ENCODE measurements at regions not wholly inside any gene's neighbourhood (a gene's known extent, or its start where the extent isn't known, plus 50 kb on each side); places are given as distances from the start of the nearest gene placed in this dataset.

GRCh38 chr3:16109929-16110328 is 64.6 kb upstream of the GALNT15 start:
- Histone ChIP-seq H3K4me1 (ENCODE audit: control insufficient read depth, insufficient read depth, low read length) (no peaks in the 10 kb centered on the region), H3K36me3 (ENCODE audit: control insufficient read depth, insufficient read depth, low read length) (no peaks in the 10 kb centered on the region), H3K27me3 (ENCODE audit: control insufficient read depth, insufficient read depth, low read length) (no peaks in the 10 kb centered on the region), H3K9me3 (ENCODE audit: control insufficient read depth, insufficient read depth, low read length) (no peaks in the 10 kb centered on the region), H3K4me3 (ENCODE audit: low read depth, low read length) (no peak overlapping the region), H3K9ac (ENCODE audit: low read depth, low read length) (no peak overlapping the region)

GRCh38 chr3:16112910-16113504 is 61.5 kb upstream of the GALNT15 start:
- H3K36me3 ChIP-seq (ENCODE audit: control insufficient read depth, insufficient read depth, low read length): no peaks in the 10 kb centered on the region
- H3K4me3 ChIP-seq (ENCODE audit: low read depth, low read length): no peak overlapping the region
- H3K9ac ChIP-seq (ENCODE audit: low read depth, low read length): no peak overlapping the region
- H3K4me1 ChIP-seq (ENCODE audit: control insufficient read depth, insufficient read depth, low read length): no peaks in the 10 kb centered on the region
- H3K27me3 ChIP-seq (ENCODE audit: control insufficient read depth, insufficient read depth, low read length): no peaks in the 10 kb centered on the region
- H3K9me3 ChIP-seq (ENCODE audit: control insufficient read depth, insufficient read depth, low read length): no peaks in the 10 kb centered on the region

GRCh38 chr3:16113704-16114103 is 60.8 kb upstream of the GALNT15 start:
- Histone ChIP-seq H3K9ac (ENCODE audit: low read depth, low read length) (no peak overlapping the region), H3K27me3 (ENCODE audit: control insufficient read depth, insufficient read depth, low read length) (no peaks in the 10 kb centered on the region), H3K4me1 (ENCODE audit: control insufficient read depth, insufficient read depth, low read length) (no peaks in the 10 kb centered on the region), H3K9me3 (ENCODE audit: control insufficient read depth, insufficient read depth, low read length) (no peaks in the 10 kb centered on the region), H3K36me3 (ENCODE audit: control insufficient read depth, insufficient read depth, low read length) (no peaks in the 10 kb centered on the region), H3K4me3 (ENCODE audit: low read depth, low read length) (no peak overlapping the region)

GRCh38 chr3:16114429-16114828 is 60.1 kb upstream of the GALNT15 start:
- H3K4me1 ChIP-seq (ENCODE audit: control insufficient read depth, insufficient read depth, low read length): no peaks in the 10 kb centered on the region
- no peaks in the 10 kb centered on the region for H3K9me3 ChIP-seq (ENCODE audit: control insufficient read depth, insufficient read depth, low read length)
- H3K9ac ChIP-seq (ENCODE audit: low read depth, low read length): no peak overlapping the region
- no peaks in the 10 kb centered on the region for H3K36me3 ChIP-seq (ENCODE audit: control insufficient read depth, insufficient read depth, low read length)
- H3K4me3 ChIP-seq (ENCODE audit: low read depth, low read length): no peak overlapping the region
- no peaks in the 10 kb centered on the region for H3K27me3 ChIP-seq (ENCODE audit: control insufficient read depth, insufficient read depth, low read length)

GRCh38 chr3:16114930-16115329 is 59.5 kb upstream of the GALNT15 start:
- Histone ChIP-seq H3K9me3 (ENCODE audit: control insufficient read depth, insufficient read depth, low read length) (no peaks in the 10 kb centered on the region), H3K27me3 (ENCODE audit: control insufficient read depth, insufficient read depth, low read length) (no peaks in the 10 kb centered on the region), H3K4me1 (ENCODE audit: control insufficient read depth, insufficient read depth, low read length) (no peaks in the 10 kb centered on the region), H3K36me3 (ENCODE audit: control insufficient read depth, insufficient read depth, low read length) (no peaks in the 10 kb centered on the region), H3K4me3 (ENCODE audit: low read depth, low read length) (no peak overlapping the region), H3K9ac (ENCODE audit: low read depth, low read length) (no peak overlapping the region)

- no peaks in the 10 kb centered on the region for H3K27me3 ChIP-seq (ENCODE audit: control insufficient read depth, insufficient read depth, low read length)
- no peak overlapping the region for H3K4me3 ChIP-seq (ENCODE audit: low read depth, low read length)
- H3K9me3 ChIP-seq (ENCODE audit: control insufficient read depth, insufficient read depth, low read length): no peaks in the 10 kb centered on the region
- H3K36me3 ChIP-seq (ENCODE audit: control insufficient read depth, insufficient read depth, low read length): no peaks in the 10 kb centered on the region
- H3K4me1 ChIP-seq (ENCODE audit: control insufficient read depth, insufficient read depth, low read length): no peaks in the 10 kb centered on the region
- no peak overlapping the region for H3K9ac ChIP-seq (ENCODE audit: low read depth, low read length)
Observed at GRCh38 chr3:16118396-16118795, 56.1 kb upstream of the GALNT15 start.

- Histone ChIP-seq H3K9ac (ENCODE audit: low read depth, low read length) (no peak overlapping the region), H3K4me1 (ENCODE audit: control insufficient read depth, insufficient read depth, low read length) (no peaks in the 10 kb centered on the region), H3K4me3 (ENCODE audit: low read depth, low read length) (no peak overlapping the region), H3K9me3 (ENCODE audit: control insufficient read depth, insufficient read depth, low read length) (no peaks in the 10 kb centered on the region), H3K27me3 (ENCODE audit: control insufficient read depth, insufficient read depth, low read length) (no peaks in the 10 kb centered on the region), H3K36me3 (ENCODE audit: control insufficient read depth, insufficient read depth, low read length) (no peaks in the 10 kb centered on the region)
Observed at GRCh38 chr3:16119887-16120286, 54.6 kb upstream of the GALNT15 start.

GRCh38 chr3:16121391-16121790 is 53.1 kb upstream of the GALNT15 start:
- no peak overlapping the region for H3K4me3 ChIP-seq (ENCODE audit: low read depth, low read length)
- no peak overlapping the region for H3K9ac ChIP-seq (ENCODE audit: low read depth, low read length)
- H3K9me3 ChIP-seq (ENCODE audit: control insufficient read depth, insufficient read depth, low read length): no peaks in the 10 kb centered on the region
- H3K27me3 ChIP-seq (ENCODE audit: control insufficient read depth, insufficient read depth, low read length): no peaks in the 10 kb centered on the region
- H3K4me1 ChIP-seq (ENCODE audit: control insufficient read depth, insufficient read depth, low read length): no peaks in the 10 kb centered on the region
- H3K36me3 ChIP-seq (ENCODE audit: control insufficient read depth, insufficient read depth, low read length): no peaks in the 10 kb centered on the region

GRCh38 chr3:16122155-16122554 is 52.3 kb upstream of the GALNT15 start:
- Histone ChIP-seq H3K4me1 (ENCODE audit: control insufficient read depth, insufficient read depth, low read length) (no peaks in the 10 kb centered on the region), H3K4me3 (ENCODE audit: low read depth, low read length) (no peak overlapping the region), H3K27me3 (ENCODE audit: control insufficient read depth, insufficient read depth, low read length) (no peaks in the 10 kb centered on the region), H3K9ac (ENCODE audit: low read depth, low read length) (no peak overlapping the region), H3K36me3 (ENCODE audit: control insufficient read depth, insufficient read depth, low read length) (no peaks in the 10 kb centered on the region), H3K9me3 (ENCODE audit: control insufficient read depth, insufficient read depth, low read length) (no peaks in the 10 kb centered on the region)

- H3K9ac ChIP-seq (ENCODE audit: low read depth, low read length): no peak overlapping the region
- H3K4me1 ChIP-seq (ENCODE audit: control insufficient read depth, insufficient read depth, low read length): no peaks in the 10 kb centered on the region
- H3K36me3 ChIP-seq (ENCODE audit: control insufficient read depth, insufficient read depth, low read length): no peaks in the 10 kb centered on the region
- H3K4me3 ChIP-seq (ENCODE audit: low read depth, low read length): no peak overlapping the region
- no peaks in the 10 kb centered on the region for H3K9me3 ChIP-seq (ENCODE audit: control insufficient read depth, insufficient read depth, low read length)
- H3K27me3 ChIP-seq (ENCODE audit: control insufficient read depth, insufficient read depth, low read length): no peaks in the 10 kb centered on the region
Observed at GRCh38 chr3:16122661-16123060, 51.8 kb upstream of the GALNT15 start.

- Histone ChIP-seq H3K4me1 (ENCODE audit: control insufficient read depth, insufficient read depth, low read length) (no peaks in the 10 kb centered on the region), H3K36me3 (ENCODE audit: control insufficient read depth, insufficient read depth, low read length) (no peaks in the 10 kb centered on the region), H3K9me3 (ENCODE audit: control insufficient read depth, insufficient read depth, low read length) (no peaks in the 10 kb centered on the region), H3K9ac (ENCODE audit: low read depth, low read length) (no peak overlapping the region), H3K27me3 (ENCODE audit: control insufficient read depth, insufficient read depth, low read length) (no peaks in the 10 kb centered on the region), H3K4me3 (ENCODE audit: low read depth, low read length) (no peak overlapping the region)
Observed at GRCh38 chr3:16124636-16125035, 49.8 kb upstream of the GALNT15 start.
